HepG2 (cell line): ENCODE measurements at regions not wholly inside any gene's neighbourhood (a gene's known extent, or its start where the extent isn't known, plus 50 kb on each side); places are given as distances from the start of the nearest gene placed in this dataset.
"Not testable (repeated sequence)": the region's sequence is repeated elsewhere in the genome, so short reads cannot be mapped to it uniquely, and the experiment has no call there.

ENCODE experiments used
- ATAC-seq: fragments of 200-7000 bp; cut with Tn5 transposase; 3 replicates; pipeline ENCODE4 v1.9.1; 2020; ENCODE audit warnings: mild to moderate bottlenecking, moderate library complexity
- BruUV-seq: library from RNA; stranded (reverse); fragments of 400-500 nt; replicated peaks from 2 replicates; lab custom pipeline; 2021; lab: Mats Ljungman, UMichigan
- CTCF ChIA-PET: fragments of 300-600 bp; formaldehyde crosslinking; extraction: SDS; loops from one replicate; lab custom pipeline; 2021; ENCODE audit warnings: low total read pairs, inconsistent platforms, low intra/inter-chr PET ratio; lab: Yijun Ruan, JAX
- POLR2A ChIA-PET: fragments of 350-600 bp; sonication (Branson Sonifier 250); formaldehyde crosslinking; loops from one replicate; lab custom pipeline; 2020; ENCODE audit warnings: antibody characterized with exemption, inconsistent platforms; lab: Yijun Ruan, JAX
- DNase-seq: peaks from one replicate; pipeline ENCODE4 v3.0.0-alpha.2; 2015; ENCODE audit warnings: low spot score
- FAIRE-seq: peaks from 3 replicates; lab custom pipeline; 2011; peaks lifted over from hg19 to GRCh38; lab: Jason Lieb, UNC
- H2AFZ ChIP-seq: one replicate; pipeline ENCODE4 v1.6.1; 2011; ENCODE audit warnings: low read length, inconsistent platforms
- H3K27ac ChIP-seq: fragments of 300-600 bp; 3 replicates; pipeline ENCODE4 v1.8.0; 2011; ENCODE audit warnings: mixed run types, mild to moderate bottlenecking, mixed read lengths, low read length, inconsistent platforms; ENCODE audit not compliant: insufficient read depth; ENCODE audit errors: extremely low read length
- H3K27me3 ChIP-seq, 2 experiments: fragments of 200-600 bp in 1 of 2; 2 replicates in 1 of 2; 3 replicates in 1 of 2; pipeline versions ENCODE4 v1.6.0 to v1.8.0; 2011; ENCODE audit warnings: low read length in 2 of 2, mild to moderate bottlenecking in 2 of 2, moderate library complexity in 2 of 2, inconsistent platforms in 1 of 2; ENCODE audit not compliant: insufficient read depth in 2 of 2, control insufficient read depth in 1 of 2
- H3K36me3 ChIP-seq, 2 experiments: fragments of 200-600 bp in 1 of 2; replicated peaks in 1 of 2; 2 replicates in 1 of 2; 3 replicates in 1 of 2; pipeline versions ENCODE4 v1.5.1 to v1.8.0; 2011; ENCODE audit warnings: low read length in 2 of 2, inconsistent platforms in 1 of 2; ENCODE audit not compliant: insufficient read depth in 2 of 2, control insufficient read depth in 1 of 2
- H3K4me1 ChIP-seq: 2 replicates; pipeline ENCODE4 v1.5.1; 2012; ENCODE audit warnings: low read length, inconsistent platforms; ENCODE audit not compliant: insufficient read depth
- H3K4me2 ChIP-seq: 2 replicates; pipeline ENCODE4 v1.6.0; 2011; ENCODE audit warnings: low read depth, low read length, inconsistent platforms
- H3K4me3 ChIP-seq, 3 experiments: fragments of 200-600 bp in 1 of 3; sonication (generic), shearing (Covaris generic) in 1 of 3; replicated peaks in 1 of 3; 2 replicates each; pipeline ENCODE4 v1.5.1; 2011 to 2016; ENCODE audit warnings: low read length in 3 of 3, inconsistent platforms in 2 of 3, low read depth in 2 of 3, mild to moderate bottlenecking in 2 of 3, control low read depth in 1 of 3, mixed read lengths in 1 of 3; ENCODE audit not compliant: insufficient read depth in 1 of 3
- H3K79me2 ChIP-seq: one replicate; pipeline ENCODE4 v1.6.1; 2011; ENCODE audit warnings: low read length, inconsistent platforms; ENCODE audit not compliant: insufficient read depth
- H3K9ac ChIP-seq: 2 replicates; pipeline ENCODE4 v1.6.0; 2011; ENCODE audit warnings: mild to moderate bottlenecking, low read depth, low read length, inconsistent platforms; ENCODE audit not compliant: insufficient read depth
- H3K9me3 ChIP-seq: 2 replicates; pipeline ENCODE4 v1.5.1; 2012; ENCODE audit warnings: mild to moderate bottlenecking, low read length
- H4K20me1 ChIP-seq: 2 replicates; pipeline ENCODE4 v1.6.0; 2011; ENCODE audit warnings: inconsistent platforms, mild to moderate bottlenecking, low read length, moderate library complexity; ENCODE audit not compliant: insufficient read depth
- CERS6 ChIP-seq: sonication (generic); formaldehyde crosslinking; IDR thresholded peaks from 2 replicates; pipeline ENCODE4 v1.5.0; 2020; ENCODE audit warnings: missing genetic modification reagents
- ZNF784 ChIP-seq: sonication (generic); formaldehyde crosslinking; IDR thresholded peaks from 2 replicates; pipeline ENCODE4 v1.5.1; 2020; ENCODE audit warnings: missing genetic modification reagents, mild to moderate bottlenecking, borderline replicate concordance
- WGBS: methylation state at CpG from one replicate; pipeline ENCODE4 v1.1.6; 2017; ENCODE audit warnings: low lambda C conversion rate; 5-methylcytosine and 5-hydroxymethylcytosine counted together
- in situ Hi-C: cut with HindIII; loops from 2 replicates; pipeline ENCODE4 v1.10.0; 2017; ENCODE audit warnings: low pct_unique_long_range_greater_than_20kb; ENCODE audit not compliant: extremely low pct_ligation_motif_present
- intact Hi-C: fragments of 100-400 bp; cut with micrococcal nuclease; formaldehyde crosslinking; loops from one replicate; pipeline ENCODE4 v1.10.0; 2022; ENCODE audit not compliant: unreplicated experiment

DNA sequence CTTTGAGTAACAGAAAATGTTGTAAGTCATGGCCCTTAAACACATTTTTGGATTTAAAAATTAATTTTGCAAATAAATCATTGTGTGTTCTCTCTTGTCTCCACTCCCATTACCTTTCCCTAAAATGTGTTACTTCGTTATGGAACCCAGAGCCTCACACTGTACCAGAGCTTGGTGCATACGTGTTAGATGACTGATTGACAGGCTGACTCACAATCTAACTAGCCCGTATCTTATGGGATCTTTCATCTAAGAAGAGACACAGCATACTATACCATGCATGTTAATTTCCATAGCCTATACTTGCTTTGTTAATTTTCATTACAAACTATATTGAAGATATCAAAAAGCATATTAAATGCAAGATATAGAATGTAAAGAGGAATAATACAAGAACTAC, 87.1 kb downstream of the SPRY4 start (continued):
- TF ChIP-seq CERS6 (no peak), ZNF784 (CRISPR knock-in tag) (no peak)
- TF ChIP-seq, all 625 proteins: peak for 0

GRCh38 chr5:142236673-142237290, 88.0 kb downstream of the SPRY4 start:
- POLR2A ChIA-PET, DNase-seq, FAIRE-seq: not testable (repeated sequence)

More at GRCh38 chr5:142236673-142237290, 88.0 kb downstream of the SPRY4 start:
- BruUV-seq, in situ Hi-C loops, H3K9me3 ChIP-seq, H2AFZ ChIP-seq, H3K4me2 ChIP-seq, H3K36me3 ChIP-seq, ATAC-seq, intact Hi-C loops, CTCF ChIA-PET, H3K4me3 ChIP-seq, H3K9ac ChIP-seq, H3K79me2 ChIP-seq, H3K27ac ChIP-seq, H4K20me1 ChIP-seq, H3K4me1 ChIP-seq: not testable (repeated sequence)
- WGBS, result 58% methylated on average over 10 of the region's 10 CpGs
- peaks cover 0 to 27% of the 10 kb centered on the region in 2 experiments; a peak in 2 of 5 replicates for H3K27me3 ChIP-seq
